HG03442 (cell line): ENCODE measurements at regions not wholly inside any gene's neighbourhood (a gene's known extent, or its start where the extent isn't known, plus 50 kb on each side); places are given as distances from the start of the nearest gene placed in this dataset.
"Not testable (repeated sequence)": the region's sequence is repeated elsewhere in the genome, so short reads cannot be mapped to it uniquely, and the experiment has no call there.

Experiments used
- ATAC-seq: cut with Tn5 transposase; IDR thresholded peaks from one replicate; pipeline ENCODE4 v1.9.1; 2021; ENCODE audit warnings: mild to moderate bottlenecking, moderate library complexity; ENCODE audit not compliant: unreplicated experiment

GRCh38 chr2:91520972-91521535 lies 2829.6 kb downstream of the RPIA start:
- ATAC-seq = not testable (repeated sequence)

- not testable (repeated sequence) for ATAC-seq
Measured at GRCh38 chr2:91521944-91522343, 2830.5 kb downstream of the RPIA start.

GRCh38 chr2:91522877-91523276 lies 2831.4 kb downstream of the RPIA start:
- not testable (repeated sequence) for ATAC-seq

GRCh38 chr2:91523751-91524150 lies 2832.3 kb downstream of the RPIA start:
- ATAC-seq = not testable (repeated sequence)

- not testable (repeated sequence) for ATAC-seq
Measured at GRCh38 chr2:91525587-91525986, 2834.1 kb downstream of the RPIA start.

GRCh38 chr2:91526083-91526482 lies 2834.6 kb downstream of the RPIA start:
- not testable (repeated sequence) for ATAC-seq

- ATAC-seq = not testable (repeated sequence)
Measured at GRCh38 chr2:91527056-91527455, 2835.6 kb downstream of the RPIA start.

- ATAC-seq = not testable (repeated sequence)
Measured at GRCh38 chr2:91527491-91528031, 2836.1 kb downstream of the RPIA start.

GRCh38 chr2:91528361-91528760 lies 2836.9 kb downstream of the RPIA start:
- not testable (repeated sequence) for ATAC-seq

- not testable (repeated sequence) for ATAC-seq
Measured at GRCh38 chr2:91536109-91536508, 2844.6 kb downstream of the RPIA start.

GRCh38 chr2:91536549-91537263 lies 2845.2 kb downstream of the RPIA start:
- ATAC-seq = not testable (repeated sequence)

- ATAC-seq = not testable (repeated sequence)
Measured at GRCh38 chr2:91549316-91549715, 2857.8 kb downstream of the RPIA start.

- not testable (repeated sequence) for ATAC-seq
Measured at GRCh38 chr2:91558234-91558633, 2866.8 kb downstream of the RPIA start.

- ATAC-seq = not testable (repeated sequence)
Measured at GRCh38 chr2:91559269-91559668, 2867.8 kb downstream of the RPIA start.

GRCh38 chr2:91559886-91560614 lies 2868.6 kb downstream of the RPIA start:
- ATAC-seq = not testable (repeated sequence)

GRCh38 chr2:91562184-91562583 lies 2870.7 kb downstream of the RPIA start:
- ATAC-seq = not testable (repeated sequence)

- not testable (repeated sequence) for ATAC-seq
Measured at GRCh38 chr2:91564700-91565099, 2873.2 kb downstream of the RPIA start.

- ATAC-seq = not testable (repeated sequence)
Measured at GRCh38 chr2:91565689-91566430, 2874.4 kb downstream of the RPIA start.

GRCh38 chr2:91566611-91567010 lies 2875.1 kb downstream of the RPIA start:
- not testable (repeated sequence) for ATAC-seq

GRCh38 chr2:91567546-91568335 lies 2876.3 kb downstream of the RPIA start:
- ATAC-seq = not testable (repeated sequence)
